VCaP (cell line): ENCODE measurements at regions not wholly inside any gene's neighbourhood (a gene's known extent, or its start where the extent isn't known, plus 50 kb on each side); places are given as distances from the start of the nearest gene placed in this dataset.

Source experiments
- H3K27ac ChIP-seq: fragments of 450-650 bp; 2 replicates; pipeline ENCODE4 v1.5.1; 2017
- CTCF ChIP-seq: fragments of 450-650 bp; conservative IDR thresholded peaks from 2 replicates; pipeline ENCODE4 v1.5.1; 2017; ENCODE audit warnings: mild to moderate bottlenecking, moderate library complexity

GRCh38 chr4:158997660-158998349 lies 105.1 kb upstream of the RAPGEF2 start:
- TF ChIP-seq CTCF: no peak
- no peak overlapping the region for H3K27ac ChIP-seq

GRCh38 chr4:158998624-158999023 lies 104.3 kb upstream of the RAPGEF2 start:
- no peak overlapping the region for H3K27ac ChIP-seq

DNA sequence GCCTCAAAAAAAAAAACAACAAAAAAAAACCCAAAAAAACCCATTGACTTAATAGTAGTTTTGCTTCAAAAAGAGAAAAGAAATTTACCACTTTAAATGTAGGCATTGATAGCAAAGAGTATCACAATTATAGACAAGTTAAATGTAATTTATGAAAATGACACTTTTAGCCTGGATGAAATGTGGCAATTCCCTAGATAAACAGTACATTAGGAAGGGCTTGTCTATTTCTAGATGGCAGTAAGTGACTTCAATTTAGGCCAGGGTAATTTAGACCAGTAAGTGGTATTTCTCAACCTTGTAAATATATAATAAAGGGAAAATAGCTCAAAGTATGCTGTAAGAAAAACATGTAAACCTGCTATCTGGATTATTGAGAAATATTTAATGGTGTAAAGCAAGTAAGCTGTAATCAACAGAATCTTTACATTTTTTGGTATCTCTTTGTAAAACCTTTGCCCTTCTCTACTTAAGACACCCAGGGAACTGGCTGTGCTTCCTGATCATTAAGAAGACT lies 103.7 kb upstream of the RAPGEF2 start:
- TF ChIP-seq CTCF: no peak
- no peak overlapping the region for H3K27ac ChIP-seq

More at GRCh38 chr4:158998624-158999023, 104.3 kb upstream of the RAPGEF2 start:
- no peak for TF ChIP-seq CTCF

DNA sequence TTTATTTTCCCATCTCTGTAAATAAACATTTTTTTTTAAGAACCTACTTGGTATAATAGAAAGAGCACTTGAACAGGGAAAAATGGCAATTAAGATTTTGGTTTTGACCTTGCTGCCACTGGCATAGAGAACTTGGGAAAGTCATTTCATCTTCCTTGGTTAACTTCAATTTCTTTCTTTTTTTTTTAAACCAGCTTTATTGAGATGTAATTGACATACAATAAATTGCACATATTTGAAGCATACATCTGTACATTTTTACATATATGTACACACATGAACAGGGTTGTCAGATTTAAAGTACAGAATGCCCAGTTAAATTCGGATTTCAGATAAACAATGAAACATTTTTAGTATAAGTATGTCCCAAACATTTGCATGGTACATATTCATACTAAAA lies 103.0 kb upstream of the RAPGEF2 start:
- TF ChIP-seq CTCF: no peak

DNA sequence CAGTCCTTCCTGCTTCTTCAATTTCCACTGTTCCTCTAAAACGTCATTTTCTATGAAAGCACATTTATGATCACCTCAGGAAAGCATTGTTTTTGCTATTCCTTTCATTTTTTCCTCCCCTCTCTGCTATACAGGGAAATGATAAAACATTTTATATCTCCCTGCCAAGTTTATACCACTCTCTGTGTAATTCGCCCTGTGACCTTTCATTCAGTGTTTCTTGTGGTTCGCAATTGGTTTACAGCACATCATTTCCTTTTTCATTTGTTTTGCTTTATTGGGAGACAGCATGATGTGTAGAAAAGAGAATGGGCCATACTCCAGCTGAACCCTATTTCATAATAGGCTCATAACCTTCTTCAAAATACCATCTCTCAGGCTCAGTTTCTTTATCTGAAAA lies 99.9 kb upstream of the RAPGEF2 start:
- H3K27ac ChIP-seq: peak overlapping the region; percentile 24; the same call in 1 of the 2 replicates
- no peak for TF ChIP-seq CTCF

More for the DNA sequence above, 103.0 kb upstream of the RAPGEF2 start:
- no peak overlapping the region for H3K27ac ChIP-seq

GRCh38 chr4:159003420-159004253 lies 99.2 kb upstream of the RAPGEF2 start:
- H3K27ac ChIP-seq: peak overlapping the region; percentile 24; the same call in 1 of the 2 replicates
- TF ChIP-seq CTCF: no peak

DNA sequence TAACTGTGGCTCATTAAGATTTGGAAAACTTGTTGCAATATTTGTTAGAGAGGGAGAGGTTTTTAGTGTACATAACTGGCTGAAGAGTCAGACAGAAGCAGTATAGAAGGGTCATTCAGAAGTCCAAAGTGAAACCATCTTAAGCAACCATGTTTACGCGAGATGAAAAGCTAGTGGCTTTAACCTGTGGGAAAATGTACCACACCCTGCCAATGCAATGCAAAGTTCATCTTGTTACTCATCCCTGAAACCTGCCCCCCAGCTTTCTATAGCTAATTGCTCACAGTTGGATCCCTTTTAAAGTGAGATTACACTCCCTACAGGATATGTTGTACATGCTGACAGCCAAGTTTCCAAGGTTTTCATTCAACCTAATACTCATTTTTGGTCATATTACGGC lies 96.7 kb upstream of the RAPGEF2 start:
- H3K27ac ChIP-seq: no peak overlapping the region

More for the DNA sequence above, 96.7 kb upstream of the RAPGEF2 start:
- no peak for TF ChIP-seq CTCF
